IMR-90 (cell line): ENCODE measurements at regions not wholly inside any gene's neighbourhood (a gene's known extent, or its start where the extent isn't known, plus 50 kb on each side); places are given as distances from the start of the nearest gene placed in this dataset.

Source experiments
- ATAC-seq: fragments of 200-7000 bp; cut with Tn5 transposase; 2 replicates; pipeline ENCODE4 v1.9.1; 2020; ENCODE audit warnings: low read depth, mild to moderate bottlenecking, moderate library complexity
- BruUV-seq: library from RNA; stranded (reverse); fragments of 400-500 nt; replicated peaks from 2 replicates; lab custom pipeline; 2021; lab: Mats Ljungman, UMichigan
- CTCF ChIA-PET: fragments of 300-600 bp; formaldehyde crosslinking; extraction: SDS; loops from one replicate; lab custom pipeline; 2021; ENCODE audit warnings: antibody characterized with exemption; lab: Yijun Ruan, JAX
- POLR2A ChIA-PET: fragments of 300-600 bp; sonication (Branson Sonifier 250); formaldehyde crosslinking; loops from one replicate; lab custom pipeline; 2022; ENCODE audit warnings: antibody characterized with exemption; ENCODE audit not compliant: unreplicated experiment; lab: Charles Lee
- DNase-seq: peaks from one replicate; pipeline ENCODE4 v3.0.0; 2013
- H2AFZ ChIP-seq: replicated peaks from 2 replicates; pipeline ENCODE3; 2013; ENCODE audit warnings: low read length, mild to moderate bottlenecking; ENCODE audit not compliant: poor library complexity
- H2AK5ac ChIP-seq: 2 replicates; pipeline ENCODE4 v1.6.1; 2013; ENCODE audit warnings: low read depth, low read length, inconsistent platforms
- H2AK9ac ChIP-seq: replicated peaks from 2 replicates; pipeline ENCODE3; 2013; ENCODE audit warnings: mild to moderate bottlenecking, low read depth, low read length, moderate library complexity; ENCODE audit not compliant: poor library complexity
- H2BK120ac ChIP-seq: 2 replicates; pipeline ENCODE4 v1.6.1; 2013; ENCODE audit warnings: low read depth, low read length, inconsistent platforms
- H2BK15ac ChIP-seq: 3 replicates; pipeline ENCODE4 v1.6.1; 2013; ENCODE audit warnings: low read depth, low read length, inconsistent platforms
- H2BK20ac ChIP-seq: 2 replicates; pipeline ENCODE4 v1.6.1; 2013; ENCODE audit warnings: low read depth, mild to moderate bottlenecking, inconsistent platforms, low read length, moderate library complexity
- H2BK5ac ChIP-seq: 2 replicates; pipeline ENCODE4 v1.6.1; 2013; ENCODE audit warnings: mild to moderate bottlenecking, low read depth, low read length, inconsistent platforms; ENCODE audit not compliant: poor library complexity, severe bottlenecking
- H3K14ac ChIP-seq: replicated peaks from 2 replicates; pipeline ENCODE4 v1.6.1; 2013; ENCODE audit warnings: low read depth, low read length, inconsistent platforms
- H3K18ac ChIP-seq: 2 replicates; pipeline ENCODE4 v1.6.1; 2013; ENCODE audit warnings: low read depth, low read length, control low read depth
- H3K23ac ChIP-seq: 2 replicates; pipeline ENCODE4 v1.6.1; 2013; ENCODE audit warnings: low read depth, low read length, inconsistent platforms
- H3K27ac ChIP-seq: 2 replicates; pipeline ENCODE4 v1.5.1; 2013; ENCODE audit warnings: mild to moderate bottlenecking, control low read depth, low read length; ENCODE audit not compliant: insufficient read depth
- H3K27me3 ChIP-seq: 2 replicates; pipeline ENCODE4 v1.6.1; 2013; ENCODE audit warnings: low read length; ENCODE audit not compliant: control insufficient read depth, insufficient read depth
- H3K36me3 ChIP-seq: 2 replicates; pipeline ENCODE4 v1.6.1; 2013; ENCODE audit warnings: low read length, mixed read lengths; ENCODE audit not compliant: control insufficient read depth, insufficient read depth
- H3K4ac ChIP-seq: 2 replicates; pipeline ENCODE4 v1.6.1; 2013; ENCODE audit warnings: low read depth, low read length, inconsistent platforms
- H3K4me1 ChIP-seq: 2 replicates; pipeline ENCODE4 v1.6.1; 2013; ENCODE audit warnings: low read length, mixed read lengths; ENCODE audit not compliant: control insufficient read depth, insufficient read depth
- H3K4me2 ChIP-seq: 2 replicates; pipeline ENCODE4 v1.6.1; 2013; ENCODE audit warnings: low read depth, mild to moderate bottlenecking, control low read depth, low read length, moderate library complexity
- H3K4me3 ChIP-seq: 2 replicates; pipeline ENCODE4 v1.5.1; 2013; ENCODE audit warnings: low read depth, mild to moderate bottlenecking, control low read depth, low read length, moderate library complexity; ENCODE audit not compliant: insufficient read depth
- H3K56ac ChIP-seq: 2 replicates; pipeline ENCODE4 v1.6.1; 2013; ENCODE audit warnings: low read length, inconsistent platforms; ENCODE audit not compliant: insufficient read depth; ENCODE audit errors: extremely low read depth
- H3K79me1 ChIP-seq, 2 experiments: 2 replicates each; pipeline ENCODE4 v1.6.1; 2013; ENCODE audit warnings: low read length in 2 of 2, inconsistent platforms in 1 of 2, low read depth in 1 of 2
- H3K9ac ChIP-seq: 2 replicates; pipeline ENCODE4 v1.6.1; 2013; ENCODE audit warnings: low read depth, low read length, control low read depth
- H3K9me1 ChIP-seq: 2 replicates; pipeline ENCODE4 v1.6.1; 2013; ENCODE audit warnings: low read length, inconsistent platforms; ENCODE audit not compliant: insufficient read depth
- H3K9me3 ChIP-seq: 2 replicates; pipeline ENCODE4 v1.6.1; 2013; ENCODE audit warnings: low read length; ENCODE audit not compliant: control insufficient read depth, insufficient read depth
- H4K20me1 ChIP-seq: 2 replicates; pipeline ENCODE4 v1.6.1; 2013; ENCODE audit warnings: low read length, inconsistent platforms; ENCODE audit not compliant: insufficient read depth
- H4K5ac ChIP-seq: 2 replicates; pipeline ENCODE4 v1.6.1; 2013; ENCODE audit warnings: mild to moderate bottlenecking, low read depth, low read length, control low read depth
- H4K8ac ChIP-seq, 2 experiments: 2 replicates each; pipeline ENCODE4 v1.6.1; 2013; ENCODE audit warnings: low read depth in 2 of 2, low read length in 2 of 2, control low read depth in 1 of 2, inconsistent platforms in 1 of 2
- H4K91ac ChIP-seq: 2 replicates; pipeline ENCODE4 v1.6.1; 2013; ENCODE audit warnings: low read depth, low read length, inconsistent platforms; ENCODE audit not compliant: insufficient read depth
- BHLHE40 ChIP-seq: fragments of 150-350 bp; IDR thresholded peaks from 2 replicates; pipeline ENCODE4 v1.6.1; 2016; ENCODE audit warnings: mild to moderate bottlenecking, low read depth, low read length
- FOS ChIP-seq: fragments of 150-350 bp; IDR thresholded peaks from 2 replicates; pipeline ENCODE4 v1.6.1; 2016; ENCODE audit warnings: low read depth, low read length
- MAZ ChIP-seq: IDR thresholded peaks from 2 replicates; pipeline ENCODE4 v1.6.1; 2012; ENCODE audit warnings: low read depth, mild to moderate bottlenecking, low read length, improper control_type of control experiment, moderate library complexity, borderline replicate concordance
- NFE2L2 ChIP-seq: fragments of 150-350 bp; IDR thresholded peaks from 2 replicates; pipeline ENCODE4 v1.6.1; 2016; ENCODE audit warnings: low read depth, mild to moderate bottlenecking, low read length
- WGBS, 2 experiments: methylation state at CpG; one replicate each; pipeline versions ENCODE4 v1.1.5 to v1.1.7; 2013; ENCODE audit warnings: missing lambda C conversion rate in 2 of 2; ENCODE audit not compliant: insufficient read length in 1 of 2; ENCODE audit errors: extremely low coverage in 2 of 2; 5-methylcytosine and 5-hydroxymethylcytosine counted together
- dilution Hi-C: fragments of 300-500 bp; cut with HindIII; formaldehyde crosslinking; loops from one replicate; pipeline ENCODE4 v1.14.3; 2018; ENCODE audit warnings: low sequenced_read_pairs; ENCODE audit not compliant: unreplicated experiment
- in situ Hi-C: fragments of 300-500 bp; cut with MboI; formaldehyde crosslinking; loops from 3 replicates; pipeline ENCODE4 v1.14.3; 2019; ENCODE audit warnings: low sequenced_read_pairs, inconsistent platforms, mixed read lengths
- intact Hi-C: fragments of 100-400 bp; cut with micrococcal nuclease; formaldehyde crosslinking; loops from 2 replicates; pipeline ENCODE4 v1.10.0; 2022

DNA sequence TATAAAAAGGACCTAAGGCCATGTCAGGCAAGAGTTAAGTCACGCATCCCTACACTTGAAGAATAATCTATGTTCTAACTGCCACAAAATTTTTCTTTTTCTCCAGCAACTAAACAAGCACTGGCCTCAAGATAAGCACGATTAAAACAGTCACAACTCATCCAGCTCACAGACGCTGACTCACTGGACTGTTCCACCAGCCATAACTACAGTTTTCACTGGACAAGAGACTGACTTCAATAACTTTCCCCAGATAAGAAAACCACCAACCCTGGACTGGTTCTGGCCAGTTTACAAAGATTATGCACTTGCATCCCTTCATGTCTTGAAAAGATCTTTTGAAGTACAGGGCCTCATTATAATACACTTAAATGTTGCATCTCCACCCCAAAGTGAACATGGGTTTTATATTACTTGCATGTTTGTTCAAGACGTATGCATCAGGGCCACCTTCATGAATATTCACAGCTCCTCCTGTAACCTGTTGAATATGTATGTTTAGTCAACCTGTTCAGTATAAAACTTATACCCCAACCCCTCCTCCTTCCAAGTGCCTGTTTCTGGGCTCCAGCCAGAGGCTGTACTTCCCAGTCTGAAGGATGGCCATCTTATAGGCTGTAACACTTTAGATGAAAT, 129.3 kb upstream of the EPB41L4A start:
- in situ Hi-C loops = no loop called here
- Histone ChIP-seq H2BK15ac (no peak overlapping the region), H2AK9ac (no peak overlapping the region), H3K9ac (no peak overlapping the region), H3K36me3 (no peaks in the 10 kb centered on the region), H3K4ac (no peak overlapping the region), H3K4me3 (no peak overlapping the region), H3K4me1 (no peaks in the 10 kb centered on the region; the same call in 1 of the 2 replicates), H3K56ac (no peak overlapping the region), H2BK5ac (no peak overlapping the region), H3K9me1 (no peaks in the 10 kb centered on the region), H2BK20ac (no peak overlapping the region), H2AK5ac (no peak overlapping the region), H3K18ac (no peak overlapping the region), H3K9me3 (no peaks in the 10 kb centered on the region), H3K27ac (no peak overlapping the region), H4K91ac (no peak overlapping the region), H3K79me1 (no peaks in the 10 kb centered on the region), H4K20me1 (no peaks in the 10 kb centered on the region), H3K23ac (no peak overlapping the region), H3K14ac (no peak overlapping the region), H2AFZ (no peak overlapping the region), H3K4me2 (peak overlapping the region; percentile 30; the same call in 1 of the 2 replicates), H4K5ac (no peak overlapping the region), H4K8ac (no peak overlapping the region), H3K27me3 (peaks cover 10% of the 10 kb centered on the region), H2BK120ac (no peak overlapping the region)
- TF ChIP-seq MAZ (no peak), FOS (0 out of 2 replicates have a peak, but pooled peaks have one; percentile 20), BHLHE40 (no peak), NFE2L2 (peak; percentile 23; the same call in 1 of the 2 replicates)
- peak; percentile 94 for ATAC-seq
- no TSS peak for BruUV-seq
- intact Hi-C loops = no loop called here
- DNase-seq = peak; percentile 83
- ChIA-PET CTCF (interaction anchor here (0.7 kb wide), 1 partner anchor 320 kb away, joined by 3 read pairs; no protein-coding TSS in a partner anchor), POLR2A (no interaction called here)
- 0% methylated on average over 1 of the region's 4 CpGs; no CpG with 5 or more reads in 1 of the 2 experiments for WGBS, 2 experiments
- dilution Hi-C loops = no loop called here
